Thyroid gland (tissue), 4 donors: ENCODE measurements at regions not wholly inside any gene's neighbourhood (a gene's known extent, or its start where the extent isn't known, plus 50 kb on each side); places are given as distances from the start of the nearest gene placed in this dataset.

ENCODE experiments used
- DNase-seq, 2 donors: peaks; one replicate each; pipeline ENCODE4 v3.0.0-alpha.2; 2019
- H3K27ac ChIP-seq, 3 donors: fragments of 200-600 bp; sonication (generic); 1 replicate in 2 of 3; 2 replicates in 1 of 3; pipeline ENCODE4 v1.5.1; 2016 to 2019; ENCODE audit warnings: mild to moderate bottlenecking in 1 of 3, moderate library complexity in 1 of 3
- H3K27me3 ChIP-seq: fragments of 200-600 bp; sonication (generic); one replicate; pipeline ENCODE4 v1.5.1; 2019
- H3K36me3 ChIP-seq, 2 donors: fragments of 200-600 bp; sonication (generic); one replicate each; pipeline ENCODE4 v1.5.1; 2016 to 2019
- H3K4me1 ChIP-seq, 2 donors: fragments of 200-600 bp; sonication (generic); one replicate each; pipeline ENCODE4 v1.5.1; 2017 to 2019
- H3K4me3 ChIP-seq, 3 donors: fragments of 200-600 bp; sonication (generic); replicated peaks in 1 of 3; 1 replicate in 2 of 3; 2 replicates in 1 of 3; pipeline ENCODE4 v1.5.1; 2016; ENCODE audit warnings: mild to moderate bottlenecking in 1 of 3
- H3K9me3 ChIP-seq: fragments of 200-600 bp; sonication (generic); one replicate; pipeline ENCODE4 v1.5.1; 2017
- CTCF ChIP-seq, 6 experiments: fragments of 200-600 bp in 3 of 6; fragments of 450-650 bp in 3 of 6; sonication (generic) in 3 of 6; IDR thresholded peaks; one replicate each; pipeline ENCODE4 v1.5.1; 2016 to 2019; ENCODE audit warnings: antibody characterized with exemption in 6 of 6, mild to moderate bottlenecking in 2 of 6, inconsistent platforms in 1 of 6, moderate library complexity in 1 of 6
- POLR2A ChIP-seq, 2 donors: fragments of 450-650 bp; IDR thresholded peaks; one replicate each; pipeline ENCODE4 v1.6.1; 2017; ENCODE audit warnings: antibody characterized with exemption in 2 of 2, mild to moderate bottlenecking in 2 of 2, moderate library complexity in 1 of 2
- WGBS, 2 donors: methylation state at CpG; one replicate each; pipeline ENCODE4 v1.1.5; 2017; 5-methylcytosine and 5-hydroxymethylcytosine counted together
- intact Hi-C: fragments of 100-400 bp; cut with DNase I; formaldehyde crosslinking; loops from one replicate; pipeline ENCODE4 v1.15.1; 2023

DNA sequence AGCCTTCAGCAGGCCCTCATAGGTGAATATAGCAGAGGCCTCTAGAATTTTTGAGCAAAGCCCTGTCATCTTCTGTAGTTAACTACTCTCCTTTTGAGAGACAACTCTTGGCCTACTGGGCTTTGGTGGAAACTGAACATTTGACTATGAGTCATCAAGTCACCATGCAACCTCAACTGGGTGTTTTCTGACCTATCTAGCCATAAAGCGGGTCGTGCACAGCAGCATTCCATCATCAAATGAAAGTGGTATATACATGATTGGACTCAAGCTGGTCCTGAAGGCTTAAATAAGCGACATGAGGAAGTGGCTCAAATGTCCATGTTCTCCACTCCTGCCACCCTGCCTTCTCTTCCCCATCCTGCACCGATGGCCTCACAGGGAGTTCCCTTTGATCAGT lies 1115.5 kb downstream of the TAF11L14 start:
- no peak for TF ChIP-seq CTCF (IDR thresholded peaks at IDR 0.05)
- intact Hi-C loops: no loop called here

DNA sequence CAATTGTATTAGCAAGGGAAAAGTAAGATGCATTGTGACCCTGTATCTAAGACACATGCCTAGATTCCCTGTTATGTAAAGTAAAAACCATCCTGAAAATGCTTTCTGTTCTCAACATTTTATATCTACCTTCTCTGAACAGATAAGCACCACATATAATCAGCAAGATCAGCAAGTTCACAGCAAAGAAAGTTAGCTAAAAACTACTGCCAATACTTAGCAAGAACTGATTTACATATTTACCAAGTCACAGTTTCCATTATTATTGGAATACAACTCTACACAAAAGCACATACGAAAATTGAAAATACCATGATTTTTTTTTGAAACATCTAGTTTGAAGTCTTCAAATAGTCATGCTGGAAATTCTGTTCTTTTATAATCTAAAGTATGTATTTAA lies 1118.1 kb downstream of the TAF11L14 start:
- Histone ChIP-seq H3K36me3 (no peaks in the 10 kb centered on the region), H3K27me3 (no peaks in the 10 kb centered on the region), H3K9me3 (no peaks in the 10 kb centered on the region), H3K4me3 (no peak overlapping the region), H3K27ac (no peak overlapping the region), H3K4me1 (no peaks in the 10 kb centered on the region)
- 65 to 87% methylated on average over 1 of the region's 1 CpG for WGBS, 2 donors
- no peak for TF ChIP-seq CTCF (IDR thresholded peaks at IDR 0.05)
- no peak for TF ChIP-seq POLR2A (IDR thresholded peaks at IDR 0.05)
- DNase-seq: no peak
- intact Hi-C loops: no loop called here

More for the DNA sequence above, 1115.5 kb downstream of the TAF11L14 start:
- WGBS, 2 donors: 85 to 87% methylated on average over 4 of the region's 4 CpGs
- H3K27ac ChIP-seq: no peak overlapping the region
- DNase-seq: no peak
- no peaks in the 10 kb centered on the region for H3K27me3 ChIP-seq
- no peak overlapping the region for H3K4me3 ChIP-seq
- no peaks in the 10 kb centered on the region for H3K4me1 ChIP-seq
- no peaks in the 10 kb centered on the region for H3K9me3 ChIP-seq
- H3K36me3 ChIP-seq: no peaks in the 10 kb centered on the region

- DNase-seq: no peak
- Histone ChIP-seq H3K4me1 (no peaks in the 10 kb centered on the region), H3K36me3 (no peaks in the 10 kb centered on the region), H3K27me3 (no peaks in the 10 kb centered on the region), H3K9me3 (no peaks in the 10 kb centered on the region), H3K4me3 (no peak overlapping the region), H3K27ac (no peak overlapping the region)
- intact Hi-C loops: no loop called here
- TF ChIP-seq POLR2A (IDR thresholded peaks at IDR 0.05) (no peak), CTCF (IDR thresholded peaks at IDR 0.05) (no peak)
- 83 to 88% methylated on average over 3 of the region's 3 CpGs for WGBS, 2 donors
Observed at GRCh38 chr5:18754201-18754600, 1119.9 kb downstream of the TAF11L14 start.

GRCh38 chr5:18761801-18762200 lies 1127.5 kb downstream of the TAF11L14 start:
- no peak for DNase-seq
- Histone ChIP-seq H3K4me3 (no peak overlapping the region), H3K4me1 (no peaks in the 10 kb centered on the region), H3K36me3 (no peaks in the 10 kb centered on the region), H3K27ac (no peak overlapping the region), H3K9me3 (no peaks in the 10 kb centered on the region), H3K27me3 (no peaks in the 10 kb centered on the region)
- TF ChIP-seq POLR2A (IDR thresholded peaks at IDR 0.05) (no peak), CTCF (IDR thresholded peaks at IDR 0.05) (no peak)
- 94 to 95% methylated on average over 1 of the region's 1 CpG for WGBS, 2 donors
- intact Hi-C loops: no loop called here

DNA sequence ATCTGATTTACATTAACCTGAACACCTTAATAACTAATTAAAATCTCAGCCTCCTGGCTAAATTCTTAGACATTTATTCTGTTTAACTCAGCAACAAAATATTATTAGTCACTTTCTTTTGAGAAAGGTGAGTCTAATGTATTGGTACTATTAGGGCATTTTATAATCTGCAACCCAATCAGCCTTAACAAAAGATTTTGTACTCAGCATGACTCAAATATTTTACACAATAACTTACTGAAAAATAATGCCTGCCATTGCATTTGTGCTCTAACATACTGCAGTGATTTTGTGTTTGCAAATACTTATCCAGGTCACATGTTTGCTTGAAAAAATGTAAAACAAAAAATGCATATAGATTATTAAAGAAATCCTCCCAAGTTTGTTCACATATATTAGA lies 1129.9 kb downstream of the TAF11L14 start:
- Histone ChIP-seq H3K36me3 (no peaks in the 10 kb centered on the region), H3K27ac (no peak overlapping the region), H3K4me1 (no peaks in the 10 kb centered on the region), H3K4me3 (no peak overlapping the region), H3K9me3 (no peaks in the 10 kb centered on the region), H3K27me3 (no peaks in the 10 kb centered on the region)
- TF ChIP-seq POLR2A (IDR thresholded peaks at IDR 0.05) (no peak), CTCF (IDR thresholded peaks at IDR 0.05) (no peak)
- intact Hi-C loops: no loop called here
- DNase-seq: no peak
